HG03066 (cell line): ENCODE measurements at regions not wholly inside any gene's neighbourhood (a gene's known extent, or its start where the extent isn't known, plus 50 kb on each side); places are given as distances from the start of the nearest gene placed in this dataset.

Source experiments
- ATAC-seq: cut with Tn5 transposase; IDR thresholded peaks from one replicate; pipeline ENCODE4 v1.9.1; 2021; ENCODE audit warnings: low read depth; ENCODE audit not compliant: unreplicated experiment

- no peak for ATAC-seq
Measured at GRCh38 chr2:215527736-215528135, 91.9 kb upstream of the FN1 start.

GRCh38 chr2:215526341-215526740, 90.5 kb upstream of the FN1 start:
- ATAC-seq: no peak

DNA sequence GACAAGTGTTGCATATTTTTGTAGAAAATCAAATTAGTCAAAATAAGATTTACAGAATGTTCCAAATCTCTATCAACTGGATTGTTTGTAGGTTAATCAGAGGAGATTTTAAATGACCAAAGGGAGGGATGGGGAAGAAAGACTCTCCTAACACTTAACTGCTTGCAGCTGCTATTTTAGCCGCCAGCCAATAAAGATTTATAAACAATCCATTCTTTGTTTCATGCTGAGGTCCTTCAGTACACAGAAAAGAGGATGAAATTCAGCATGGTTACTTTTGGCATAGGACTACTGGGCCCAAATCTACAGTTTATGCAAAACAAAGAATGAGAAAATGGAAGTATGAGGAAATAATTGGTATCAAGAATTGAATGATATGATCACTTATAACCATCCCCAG, 86.4 kb upstream of the FN1 start:
- ATAC-seq: no peak

DNA sequence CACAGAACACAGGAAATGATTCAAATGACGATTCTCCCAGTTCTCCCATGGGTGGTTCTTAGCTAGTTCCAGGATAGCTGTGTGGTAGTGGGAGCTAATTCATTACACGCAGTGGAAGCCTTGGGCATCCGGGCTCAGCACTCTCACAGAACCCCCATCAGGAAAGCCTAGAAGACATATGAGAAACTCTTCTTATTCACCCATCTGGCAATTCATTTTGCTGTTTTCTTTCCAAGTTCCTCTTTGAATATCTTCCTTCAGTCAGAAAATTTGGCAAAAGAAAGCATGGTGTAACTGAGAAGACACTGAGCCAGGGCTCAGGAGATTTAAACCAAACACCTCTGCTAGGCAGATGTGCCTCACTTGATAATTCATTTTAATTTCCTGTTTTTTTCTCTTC, 85.2 kb upstream of the FN1 start:
- ATAC-seq: no peak

- no peak for ATAC-seq
Measured at GRCh38 chr2:215517391-215517790, 81.5 kb upstream of the FN1 start.

DNA sequence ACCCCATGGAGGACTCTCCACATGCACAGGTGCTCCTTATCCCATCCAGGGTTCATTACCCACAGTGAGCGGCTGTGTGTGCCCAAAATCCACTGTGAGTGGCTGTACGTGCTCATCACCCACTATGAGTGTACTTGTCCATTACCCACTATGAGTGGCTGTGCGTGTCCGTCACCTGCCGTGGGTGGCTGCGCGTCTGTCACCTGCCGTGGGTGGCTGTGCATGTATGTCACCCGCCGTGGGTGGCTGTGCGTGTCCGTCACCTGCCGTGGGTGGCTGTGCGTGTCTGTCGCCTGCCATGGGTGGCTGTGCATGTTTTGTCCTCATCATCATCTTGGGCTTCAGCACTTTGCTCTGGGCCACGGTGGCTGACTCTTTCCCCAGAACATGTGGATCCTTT, 78.6 kb upstream of the FN1 start:
- no peak for ATAC-seq

GRCh38 chr2:215511454-215512346, 75.8 kb upstream of the FN1 start:
- no peak for ATAC-seq

DNA sequence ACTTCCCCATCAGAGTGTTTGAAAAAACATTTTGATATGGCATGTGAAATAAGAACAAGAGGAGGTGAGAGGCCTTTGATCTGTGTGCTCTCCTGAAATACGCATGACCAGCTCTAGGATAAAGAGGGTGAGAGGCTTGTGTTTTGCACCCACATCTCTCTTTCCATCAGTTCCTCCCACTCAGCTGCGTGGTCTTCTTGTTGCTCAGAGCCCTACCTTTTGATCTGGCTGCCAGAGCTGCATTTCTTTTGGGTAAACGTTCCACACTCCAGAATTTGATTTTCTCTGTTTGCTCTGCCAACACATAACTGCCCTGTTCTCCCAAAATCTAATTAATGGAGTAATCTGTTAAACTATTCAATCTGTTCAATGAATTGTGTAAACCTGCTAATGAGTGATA, 72.0 kb upstream of the FN1 start:
- no peak for ATAC-seq

- ATAC-seq: no peak
Measured at GRCh38 chr2:215507136-215507535, 71.3 kb upstream of the FN1 start.

DNA sequence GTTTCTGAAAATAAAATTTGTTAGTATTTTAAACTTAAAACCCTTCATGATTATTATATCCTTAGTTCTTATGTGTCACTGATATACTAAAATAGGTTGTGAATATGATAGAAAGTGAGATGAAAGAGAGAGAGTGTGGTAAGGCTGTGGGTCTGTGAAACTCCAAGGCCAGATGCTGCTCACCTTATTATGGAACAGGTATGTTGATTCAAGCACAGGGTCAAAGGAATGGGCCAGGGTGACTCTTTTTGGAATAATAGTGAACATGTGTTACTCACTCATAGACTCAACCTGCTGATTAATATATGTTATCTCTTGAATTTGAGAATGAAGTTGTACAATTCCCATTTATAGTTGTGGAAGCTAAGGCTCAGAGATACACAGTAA, 70.7 kb upstream of the FN1 start:
- no peak for ATAC-seq

DNA sequence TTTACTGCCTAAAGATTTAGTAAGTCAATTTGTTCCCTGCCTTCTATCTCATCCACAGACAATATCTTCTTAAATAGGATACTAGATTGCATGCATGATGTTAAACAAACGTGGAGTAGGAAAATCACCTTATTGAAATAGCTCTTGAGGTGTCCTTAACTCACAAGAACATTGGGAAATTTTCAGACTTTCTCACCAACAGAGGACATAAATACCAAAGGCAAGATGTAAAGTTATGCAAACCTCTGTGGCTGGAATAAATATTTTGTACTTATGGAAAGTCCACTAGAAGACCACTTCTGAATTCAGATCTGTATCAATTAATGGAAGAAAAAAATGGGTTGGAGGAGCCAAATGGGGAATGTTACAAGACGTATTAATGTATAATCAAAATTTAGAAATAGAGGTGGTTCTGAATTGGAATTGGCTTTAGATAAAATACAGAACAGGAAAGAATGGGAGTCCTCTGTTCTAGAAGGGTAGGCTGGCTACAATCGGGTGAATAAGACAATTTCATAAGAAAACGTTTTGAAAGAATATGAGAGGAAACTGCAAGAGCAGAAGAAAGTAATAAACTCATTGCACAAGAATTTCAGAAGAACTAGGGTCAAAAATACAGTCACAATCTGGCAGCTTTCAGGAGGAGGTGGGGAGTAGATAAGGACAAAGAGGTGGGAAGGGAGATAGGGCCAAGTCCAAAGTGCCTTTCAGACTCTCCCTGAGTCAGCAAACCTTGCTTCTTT, 69.3 kb upstream of the FN1 start:
- ATAC-seq: no peak

GRCh38 chr2:215504547-215504946, 68.7 kb upstream of the FN1 start:
- ATAC-seq: no peak

GRCh38 chr2:215503381-215503780, 67.5 kb upstream of the FN1 start:
- ATAC-seq: no peak

GRCh38 chr2:215500466-215500865, 64.6 kb upstream of the FN1 start:
- no peak for ATAC-seq

DNA sequence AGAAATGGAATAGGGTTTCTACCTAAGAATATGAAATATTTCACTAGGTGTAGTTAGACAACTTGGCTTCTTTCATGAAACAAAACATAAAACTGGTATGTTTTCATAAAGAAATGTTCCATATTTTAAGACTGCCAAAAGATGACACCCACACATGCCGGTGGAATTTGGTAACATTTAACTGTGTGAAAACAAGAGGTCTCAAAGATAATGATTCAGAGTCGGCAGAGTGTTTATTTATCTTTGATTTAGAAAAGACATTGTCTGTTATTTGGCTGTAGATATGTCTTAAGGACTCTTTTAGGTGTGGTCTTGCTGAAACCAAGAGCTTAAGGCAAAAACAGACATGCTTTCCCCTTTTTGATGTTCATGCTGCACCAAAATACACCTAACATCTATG, 63.5 kb upstream of the FN1 start:
- ATAC-seq: no peak

DNA sequence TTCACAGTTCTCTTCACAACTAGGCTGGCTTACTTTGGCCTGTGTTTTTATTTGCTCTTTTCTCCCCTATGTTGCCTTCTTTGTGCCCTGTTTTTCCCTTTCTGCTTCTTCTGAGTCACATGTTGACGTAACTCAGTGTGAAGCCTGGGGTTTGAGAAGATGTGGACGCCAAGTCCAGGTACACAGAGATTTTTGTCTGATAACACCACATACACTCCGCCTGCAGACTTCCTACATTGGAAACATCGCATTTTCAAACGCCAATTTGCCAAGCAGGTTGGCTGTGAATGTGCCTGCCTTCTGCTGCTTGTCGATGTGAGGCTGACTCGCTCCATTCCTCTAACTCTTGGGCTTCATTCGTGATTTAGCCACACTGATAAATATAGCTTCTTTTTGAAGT, 62.6 kb upstream of the FN1 start:
- ATAC-seq: no peak

DNA sequence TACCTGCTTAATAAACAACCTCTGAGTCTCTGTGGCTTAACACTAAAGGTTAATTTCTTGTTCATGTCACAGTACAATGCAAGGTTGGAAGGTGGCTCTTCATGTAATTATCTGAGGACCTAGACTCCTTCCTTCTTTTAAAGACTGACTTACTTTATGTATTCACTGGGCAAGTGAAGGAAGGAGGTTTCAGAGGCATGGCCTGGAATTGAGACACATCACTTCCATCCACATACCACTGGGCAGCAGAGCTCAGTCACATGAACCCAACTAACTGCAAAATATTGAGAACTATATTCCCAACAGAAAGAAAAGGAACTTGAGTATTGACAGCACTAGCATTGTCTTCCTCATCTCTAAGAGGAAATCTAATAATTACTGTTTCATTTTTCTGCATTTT, 57.5 kb upstream of the FN1 start:
- no peak for ATAC-seq

DNA sequence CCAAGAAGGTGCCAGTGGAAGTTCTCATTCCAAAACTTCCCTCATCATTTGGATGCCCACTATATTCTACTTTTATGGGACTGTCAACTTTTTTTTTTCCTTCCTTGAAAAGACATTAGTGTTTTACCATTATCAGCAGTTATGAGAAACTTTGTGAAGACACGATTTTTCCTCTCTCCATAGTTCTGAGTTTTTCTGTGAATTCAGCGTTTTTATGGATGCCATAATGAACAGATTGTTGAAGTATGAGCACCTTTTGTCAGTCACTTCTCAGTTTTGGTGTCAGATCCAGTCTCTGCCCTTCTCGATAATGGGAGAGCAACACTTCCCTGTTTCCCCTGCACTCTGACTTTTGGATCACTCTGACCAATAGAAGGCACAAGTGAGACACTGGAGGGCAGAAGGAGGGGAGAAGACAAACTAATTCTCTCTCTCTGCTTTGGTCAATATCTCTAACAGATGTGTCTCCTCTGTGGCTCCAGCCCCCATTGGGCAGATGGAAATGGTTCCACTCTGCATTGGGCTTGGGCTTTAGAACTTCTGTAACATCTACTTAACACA, 53.5 kb upstream of the FN1 start:
- no peak for ATAC-seq

DNA sequence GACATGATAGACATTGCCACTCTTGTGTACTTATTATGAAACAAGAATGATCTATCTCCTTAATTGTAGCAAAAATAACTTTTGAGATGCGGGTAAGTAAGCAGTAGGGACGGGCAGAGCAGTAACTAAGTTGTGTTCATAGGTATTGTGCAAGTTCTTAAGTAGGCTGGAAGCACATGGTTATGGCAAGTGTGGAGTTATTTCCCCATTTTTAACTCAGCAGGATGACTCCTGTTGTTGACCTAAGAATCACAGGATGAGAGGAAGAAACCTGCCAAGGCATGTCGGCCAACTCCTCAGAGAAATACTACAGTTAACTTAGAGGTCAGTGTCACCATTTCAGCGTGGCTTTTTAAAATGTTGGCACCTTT, 51.1 kb upstream of the FN1 start:
- ATAC-seq: no peak

- ATAC-seq: no peak
Measured at GRCh38 chr2:215486291-215487001, 50.6 kb upstream of the FN1 start.
